ENCODE measurements at regions not wholly inside any gene's neighbourhood (a gene's known extent, or its start where the extent isn't known, plus 50 kb on each side); places are given as distances from the start of the nearest gene placed in this dataset.

- H3K27ac ChIP-seq, result peak overlapping the region; percentile 59 to 83 (median 72)
- no peaks in the 10 kb centered on the region for H3K27me3 ChIP-seq
- 49 to 50% methylated on average over 7 of the region's 7 CpGs for WGBS, 2 donors
- H3K4me1 ChIP-seq, result peaks cover 0 to 14% (median 12%) of the 10 kb centered on the region in 4 donors
- H3K36me3 ChIP-seq, result no peaks in the 10 kb centered on the region
- ATAC-seq (ENCODE audit: low FRiP score in 2 of 2) (peak; percentile 75 to 91), DNase-seq (peak in 1 of 2 donors; percentile 37)
- no peak overlapping the region for H3K4me3 ChIP-seq
- no peaks in the 10 kb centered on the region for H3K9me3 ChIP-seq
- TF ChIP-seq POLR2A (IDR thresholded peaks at IDR 0.05) (no peak), EP300 (IDR thresholded peaks at IDR 0.05) (peak in 1 of 4 donors; percentile 8), CTCF (IDR thresholded peaks at IDR 0.05) (no peak), POLR2AphosphoS5 (IDR thresholded peaks at IDR 0.05) (peak; percentile 57 to 70)
Measured at GRCh38 chr4:124018383-124019317, 622.1 kb downstream of the SPRY1 start.

- Histone ChIP-seq H3K27ac (peak overlapping the region; percentile 49 to 83 (median 62)), H3K27me3 (no peaks in the 10 kb centered on the region), H3K36me3 (no peaks in the 10 kb centered on the region), H3K4me1 (peaks cover 0 to 14% (median 12%) of the 10 kb centered on the region in 4 donors), H3K4me3 (no peak overlapping the region), H3K9me3 (no peaks in the 10 kb centered on the region)
- DNase-seq, result no peak
- 59 to 61% methylated on average over 4 of the region's 4 CpGs for WGBS, 2 donors
- TF ChIP-seq POLR2A (IDR thresholded peaks at IDR 0.05), result no peak
- peak in 3 of 4 donors; percentile 17 to 73 (median 23) for TF ChIP-seq EP300 (IDR thresholded peaks at IDR 0.05)
- ATAC-seq (ENCODE audit: low FRiP score in 2 of 2), result peak in 1 of 2 donors; percentile 50
Measured at GRCh38 chr4:124019749-124020549, 623.4 kb downstream of the SPRY1 start.

GRCh38 chr4:124025000-124025399 is 628.4 kb downstream of the SPRY1 start:
- 73 to 85% methylated on average over 3 of the region's 3 CpGs for WGBS, 2 donors
- H3K27me3 ChIP-seq, result no peaks in the 10 kb centered on the region
- H3K36me3 ChIP-seq, result no peaks in the 10 kb centered on the region
- H3K9me3 ChIP-seq, result no peaks in the 10 kb centered on the region
- ATAC-seq (ENCODE audit: low FRiP score in 2 of 2) (no peak), DNase-seq (no peak)
- H3K27ac ChIP-seq, result no peak overlapping the region
- TF ChIP-seq CTCF (IDR thresholded peaks at IDR 0.05), result no peak
- no peak for TF ChIP-seq POLR2AphosphoS5 (IDR thresholded peaks at IDR 0.05)
- TF ChIP-seq EP300 (IDR thresholded peaks at IDR 0.05), result no peak
- no peak for TF ChIP-seq POLR2A (IDR thresholded peaks at IDR 0.05)
- H3K4me3 ChIP-seq, result no peak overlapping the region
- peaks cover 0 to 10% (median 3%) of the 10 kb centered on the region in 4 donors for H3K4me1 ChIP-seq

GRCh38 chr4:124025428-124025827 is 628.8 kb downstream of the SPRY1 start:
- 72 to 75% methylated on average over 9 of the region's 9 CpGs for WGBS, 2 donors
- TF ChIP-seq POLR2A (IDR thresholded peaks at IDR 0.05) (no peak), POLR2AphosphoS5 (IDR thresholded peaks at IDR 0.05) (no peak), CTCF (IDR thresholded peaks at IDR 0.05) (no peak), EP300 (IDR thresholded peaks at IDR 0.05) (no peak)
- H3K27me3 ChIP-seq, result no peaks in the 10 kb centered on the region
- peak overlapping the region in 1 of 4 donors; percentile 5 for H3K4me3 ChIP-seq
- H3K4me1 ChIP-seq, result peaks cover 0 to 6% (median under 1%) of the 10 kb centered on the region in 4 donors
- H3K36me3 ChIP-seq, result no peaks in the 10 kb centered on the region
- H3K27ac ChIP-seq, result no peak overlapping the region
- DNase-seq (no peak), ATAC-seq (ENCODE audit: low FRiP score in 2 of 2) (no peak)
- no peaks in the 10 kb centered on the region for H3K9me3 ChIP-seq

- Histone ChIP-seq H3K9me3 (no peaks in the 10 kb centered on the region), H3K4me1 (peaks cover 0 to 3% (median 0%) of the 10 kb centered on the region in 4 donors), H3K36me3 (no peaks in the 10 kb centered on the region), H3K27me3 (no peaks in the 10 kb centered on the region), H3K4me3 (no peak overlapping the region), H3K27ac (peak overlapping the region in 1 of 4 donors; percentile 34)
- TF ChIP-seq CTCF (IDR thresholded peaks at IDR 0.05) (no peak), POLR2A (IDR thresholded peaks at IDR 0.05) (no peak), EP300 (IDR thresholded peaks at IDR 0.05) (no peak), POLR2AphosphoS5 (IDR thresholded peaks at IDR 0.05) (no peak)
- WGBS, 2 donors, result 59 to 65% methylated on average over 4 of the region's 4 CpGs
- DNase-seq (no peak), ATAC-seq (ENCODE audit: low FRiP score in 2 of 2) (no peak)
Measured at GRCh38 chr4:124028182-124028581, 631.6 kb downstream of the SPRY1 start.

All from upper lobe of left lung (tissue), 6 donors.